Mammary epithelial cell (primary cell): ENCODE measurements at regions not wholly inside any gene's neighbourhood (a gene's known extent, or its start where the extent isn't known, plus 50 kb on each side); places are given as distances from the start of the nearest gene placed in this dataset.

ENCODE experiments used
- CTCF ChIP-seq, 2 donors: IDR thresholded peaks in 1 of 2; conservative IDR thresholded peaks in 1 of 2; 2 replicates each; pipeline ENCODE4 v1.5.1; 2011 to 2012; ENCODE audit warnings: inconsistent platforms in 2 of 2, low read length in 2 of 2, mild to moderate bottlenecking in 2 of 2, control low read depth in 1 of 2, low read depth in 1 of 2; ENCODE audit not compliant: insufficient read depth in 1 of 2; ENCODE audit errors: extremely low read depth in 1 of 2
- EZH2 ChIP-seq: IDR thresholded peaks from 2 replicates; pipeline ENCODE4 v1.6.1; 2012; ENCODE audit warnings: low read length, inconsistent platforms, borderline replicate concordance

GRCh38 chr1:213666113-213666512, 321.7 kb upstream of the PROX1 start:
- TF ChIP-seq CTCF (conservative IDR thresholded peaks at IDR 0.05 in 1 of 2, IDR thresholded peaks at IDR 0.05 in 1 of 2; ENCODE audit: extremely low read depth in 1 of 2, insufficient read depth in 1 of 2, low read depth in 1 of 2, low read length in 2 of 2) (no peak), EZH2 (no peak)
